H1 (cell line): ENCODE measurements at regions not wholly inside any gene's neighbourhood (a gene's known extent, or its start where the extent isn't known, plus 50 kb on each side); places are given as distances from the start of the nearest gene placed in this dataset.

Experiments used
- CTCF ChIA-PET: fragments of 300-600 bp; sonication (Branson Sonifier 250); formaldehyde crosslinking; loops from one replicate; lab custom pipeline; 2021; ENCODE audit not compliant: partially characterized antibody; lab: Charles Lee
- POLR2A ChIA-PET: fragments of 300-600 bp; sonication (Branson Sonifier 250); formaldehyde crosslinking; loops from one replicate; lab custom pipeline; 2021; ENCODE audit warnings: inconsistent platforms; ENCODE audit not compliant: partially characterized antibody; lab: Charles Lee
- DNase-seq, 2 experiments: peaks; one replicate each; pipeline versions ENCODE4 v3.0.0 to v3.0.0-alpha.2; 2010 to 2022; ENCODE audit warnings: low spot score in 2 of 2, low read depth in 1 of 2, mixed read lengths in 1 of 2
- FAIRE-seq: peaks from 2 replicates; lab custom pipeline; 2011; peaks lifted over from hg19 to GRCh38; lab: Jason Lieb, UNC
- H2AFZ ChIP-seq: 2 replicates; pipeline ENCODE4 v1.8.1; 2012; ENCODE audit warnings: low read length, inconsistent platforms
- H2AK5ac ChIP-seq: 2 replicates; pipeline ENCODE4 v1.6.1; 2013; ENCODE audit warnings: low read depth, low read length
- H2BK120ac ChIP-seq: replicated peaks from 2 replicates; pipeline ENCODE3; 2013; ENCODE audit warnings: low read depth, low read length, inconsistent platforms
- H2BK12ac ChIP-seq: 2 replicates; pipeline ENCODE4 v1.6.1; 2013; ENCODE audit warnings: low read depth, low read length
- H2BK15ac ChIP-seq: 2 replicates; pipeline ENCODE4 v1.6.1; 2013; ENCODE audit warnings: low read length
- H2BK20ac ChIP-seq: 2 replicates; pipeline ENCODE4 v1.6.1; 2013; ENCODE audit warnings: low read length
- H2BK5ac ChIP-seq: 2 replicates; pipeline ENCODE4 v1.6.1; 2013; ENCODE audit warnings: low read depth, low read length
- H3K14ac ChIP-seq: 2 replicates; pipeline ENCODE4 v1.6.1; 2013; ENCODE audit warnings: inconsistent platforms; ENCODE audit not compliant: insufficient read length
- H3K18ac ChIP-seq: 2 replicates; pipeline ENCODE4 v1.6.1; 2013; ENCODE audit warnings: low read length; ENCODE audit errors: extremely low read depth
- H3K23ac ChIP-seq: 2 replicates; pipeline ENCODE4 v1.6.1; 2013; ENCODE audit warnings: inconsistent platforms; ENCODE audit not compliant: insufficient read length
- H3K23me2 ChIP-seq: 2 replicates; pipeline ENCODE4 v1.6.1; 2013; ENCODE audit warnings: low read depth, low read length
- H3K27ac ChIP-seq: 2 replicates; pipeline ENCODE4 v1.6.1; 2011; ENCODE audit warnings: low read depth, low read length, inconsistent platforms
- H3K27me3 ChIP-seq, 4 experiments: replicated peaks in 1 of 4; 1 replicate in 1 of 4; 2 replicates in 3 of 4; pipeline versions ENCODE4 v1.6.1 to v1.8.1; 2011 to 2013; ENCODE audit warnings: low read length in 3 of 4, mild to moderate bottlenecking in 3 of 4, inconsistent platforms in 2 of 4, mixed read lengths in 2 of 4, moderate library complexity in 1 of 4; ENCODE audit not compliant: control insufficient read depth in 3 of 4, insufficient read depth in 3 of 4; ENCODE audit errors: extremely low read depth in 1 of 4
- H3K36me3 ChIP-seq, 4 experiments: 2 replicates each; pipeline versions ENCODE4 v1.6.1 to v1.8.1; 2011 to 2013; ENCODE audit warnings: mild to moderate bottlenecking in 4 of 4, low read length in 3 of 4, moderate library complexity in 2 of 4, control low read depth in 1 of 4, inconsistent platforms in 1 of 4; ENCODE audit not compliant: insufficient read depth in 4 of 4, control insufficient read depth in 2 of 4
- H3K4ac ChIP-seq: replicated peaks from 2 replicates; pipeline ENCODE3; 2013; ENCODE audit warnings: low read length, low read depth, mixed read lengths, inconsistent platforms; ENCODE audit not compliant: insufficient read length
- H3K4me1 ChIP-seq, 4 experiments: replicated peaks in 1 of 4; 1 replicate in 1 of 4; 2 replicates in 3 of 4; pipeline versions ENCODE4 v1.6.1 to v1.8.1; 2011 to 2013; ENCODE audit warnings: low read length in 3 of 4, inconsistent platforms in 2 of 4, mixed read lengths in 1 of 4; ENCODE audit not compliant: insufficient read depth in 4 of 4, control insufficient read depth in 3 of 4
- H3K4me2 ChIP-seq, 2 experiments: 2 replicates each; pipeline versions ENCODE4 v1.6.1 to v1.8.1; 2011 to 2013; ENCODE audit warnings: low read depth in 2 of 2, low read length in 2 of 2, control low read depth in 1 of 2, inconsistent platforms in 1 of 2, mild to moderate bottlenecking in 1 of 2; ENCODE audit not compliant: insufficient read depth in 1 of 2
- H3K4me3 ChIP-seq, 4 experiments: fragments of 200-600, 300-600 bp in 1 of 4; sonication (generic), shearing (Covaris generic), sonication (Bioruptor Twin) in 1 of 4; 2 replicates each; pipeline versions ENCODE4 v1.5.1 to v1.8.1; 2011 to 2016; ENCODE audit warnings: low read length in 4 of 4, low read depth in 3 of 4, control low read depth in 2 of 4, inconsistent platforms in 2 of 4, mild to moderate bottlenecking in 2 of 4, mixed read lengths in 1 of 4, moderate library complexity in 1 of 4; ENCODE audit not compliant: insufficient read depth in 2 of 4; ENCODE audit errors: extremely low read depth in 1 of 4
- H3K56ac ChIP-seq: replicated peaks from 2 replicates; pipeline ENCODE3; 2013; ENCODE audit warnings: low read depth, mild to moderate bottlenecking, mixed read lengths, low read length, inconsistent platforms; ENCODE audit not compliant: insufficient read length
- H3K79me1 ChIP-seq: 2 replicates; pipeline ENCODE4 v1.6.1; 2013; ENCODE audit warnings: low read depth, low read length, control low read depth
- H3K79me2 ChIP-seq, 2 experiments: 2 replicates each; pipeline versions ENCODE4 v1.6.1 to v1.8.1; 2012 to 2013; ENCODE audit warnings: low read length in 2 of 2, mild to moderate bottlenecking in 2 of 2, inconsistent platforms in 1 of 2; ENCODE audit not compliant: insufficient read depth in 2 of 2, control insufficient read depth in 1 of 2
- H3K9ac ChIP-seq, 4 experiments: replicated peaks in 1 of 4; 1 replicate in 1 of 4; 2 replicates in 3 of 4; pipeline versions ENCODE4 v1.6.1 to v1.8.1; 2011 to 2013; ENCODE audit warnings: low read depth in 3 of 4, low read length in 3 of 4, control low read depth in 2 of 4, mild to moderate bottlenecking in 2 of 4, moderate library complexity in 2 of 4, inconsistent platforms in 1 of 4; ENCODE audit errors: extremely low read depth in 1 of 4
- H3K9me3 ChIP-seq, 2 experiments: 2 replicates each; pipeline versions ENCODE4 v1.6.1 to v1.8.1; 2012 to 2013; ENCODE audit warnings: mild to moderate bottlenecking in 2 of 2, moderate library complexity in 2 of 2, control low read depth in 1 of 2, inconsistent platforms in 1 of 2, low read depth in 1 of 2, low read length in 1 of 2, mixed read lengths in 1 of 2; ENCODE audit not compliant: insufficient read depth in 2 of 2
- H4K20me1 ChIP-seq, 2 experiments: replicated peaks in 1 of 2; 2 replicates each; pipeline versions ENCODE3 to v1.8.1; 2011 to 2013; ENCODE audit warnings: inconsistent platforms in 2 of 2, low read length in 2 of 2, mild to moderate bottlenecking in 1 of 2; ENCODE audit not compliant: insufficient read depth in 2 of 2, control insufficient read depth in 1 of 2
- H4K5ac ChIP-seq: 2 replicates; pipeline ENCODE4 v1.6.1; 2013; ENCODE audit warnings: low read length, low read depth, mixed read lengths, inconsistent platforms; ENCODE audit not compliant: insufficient read length
- H4K8ac ChIP-seq: 2 replicates; pipeline ENCODE4 v1.8.0; 2013; ENCODE audit warnings: mild to moderate bottlenecking, moderate library complexity, low read length, inconsistent platforms; ENCODE audit not compliant: insufficient read depth; ENCODE audit errors: extremely low read depth
- H4K91ac ChIP-seq: replicated peaks from 2 replicates; pipeline ENCODE3; 2013; ENCODE audit warnings: low read length, mixed read lengths, inconsistent platforms; ENCODE audit not compliant: insufficient read length
- CTBP2 ChIP-seq: IDR thresholded peaks from 2 replicates; pipeline ENCODE4 v1.7.0; 2011; ENCODE audit warnings: borderline replicate concordance, mild to moderate bottlenecking, moderate library complexity, mixed read lengths, low read length; ENCODE audit not compliant: insufficient read depth, insufficient read length
- GABPA ChIP-seq: IDR thresholded peaks from 2 replicates; pipeline ENCODE4 v1.6.1; 2011; ENCODE audit warnings: mild to moderate bottlenecking, low read length, moderate library complexity, borderline replicate concordance; ENCODE audit not compliant: insufficient read depth
- KDM5A ChIP-seq: fragments of 200-600 bp; IDR thresholded peaks from 2 replicates; pipeline ENCODE4 v1.7.1; 2012; ENCODE audit warnings: mild to moderate bottlenecking, low read length, inconsistent platforms, mixed read lengths
- SIRT6 ChIP-seq: IDR thresholded peaks from one replicate; pipeline ENCODE4 v1.7.1; 2012; ENCODE audit warnings: low read length, inconsistent platforms
- TAF7 ChIP-seq: optimal IDR thresholded peaks from 2 replicates; pipeline ENCODE3; 2011; ENCODE audit warnings: low read depth, mild to moderate bottlenecking, inconsistent platforms, low read length, moderate library complexity, borderline replicate concordance
- TEAD4 ChIP-seq: IDR thresholded peaks from 2 replicates; pipeline ENCODE4 v1.6.1; 2012; ENCODE audit warnings: low read depth, low read length, inconsistent platforms, mixed read lengths
- WGBS, 2 experiments: shearing (Covaris generic) in 1 of 2; methylation state at CpG; one replicate each; pipeline versions ENCODE4 v1.1.6 to v1.1.7; 2013 to 2015; ENCODE audit warnings: low lambda C conversion rate in 2 of 2, mixed read lengths in 2 of 2, inconsistent platforms in 1 of 2, low coverage in 1 of 2, missing lambda C conversion rate in 1 of 2; ENCODE audit not compliant: insufficient replicate concordance in 2 of 2, insufficient coverage in 1 of 2, insufficient read length in 1 of 2; ENCODE audit errors: extremely low coverage in 1 of 2, missing lambda C conversion rate in 1 of 2; 5-methylcytosine and 5-hydroxymethylcytosine counted together

DNA sequence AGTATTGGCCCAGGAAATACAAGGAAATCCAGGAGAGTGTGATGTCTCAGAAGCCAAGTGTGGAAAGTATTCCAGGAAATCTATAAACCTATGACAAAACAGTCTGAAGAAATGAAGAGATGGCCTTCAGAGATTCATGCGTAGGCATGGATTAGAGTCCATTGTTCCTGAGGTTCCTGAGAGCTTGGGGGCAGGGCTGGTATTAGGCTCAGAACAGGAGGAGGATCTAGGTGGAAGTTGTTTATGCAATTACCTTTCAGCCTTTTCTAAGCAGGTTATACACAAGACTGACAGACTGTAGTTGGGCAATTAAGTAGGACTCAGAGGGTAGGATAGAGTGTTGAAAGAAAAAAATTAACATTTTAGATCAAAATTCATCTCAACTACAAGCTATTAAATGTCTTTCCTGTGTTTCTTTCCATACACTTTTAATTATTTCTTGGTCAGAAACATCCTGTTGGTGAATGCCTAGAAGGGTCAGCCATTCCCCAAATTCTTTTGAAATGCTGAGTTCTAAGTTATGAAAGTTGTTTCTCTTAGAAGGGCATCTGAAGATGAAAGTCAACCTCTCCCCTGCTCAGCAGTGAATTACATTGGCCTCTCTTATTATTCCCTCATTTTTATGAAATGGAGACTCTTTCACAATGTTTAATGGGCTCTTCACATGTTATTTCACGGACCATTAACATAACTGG lies 201.2 kb upstream of the MYLIP start:
- CTCF ChIA-PET: no interaction called here

More for the DNA sequence above, 201.2 kb upstream of the MYLIP start:
- no peak overlapping the region for H3K9ac ChIP-seq
- no peak overlapping the region for H3K27ac ChIP-seq
- no peak for TF ChIP-seq SIRT6
- TF ChIP-seq GABPA: no peak
- no peak for TF ChIP-seq TEAD4
- no peak for TF ChIP-seq KDM5A
- no peak for TF ChIP-seq TAF7
- no peak for TF ChIP-seq CTBP2
- H4K8ac ChIP-seq: no peak overlapping the region
- H2BK20ac ChIP-seq: no peak overlapping the region
- no peak overlapping the region for H3K14ac ChIP-seq
- peaks cover 20% of the 10 kb centered on the region in 2 experiments for H3K9me3 ChIP-seq
- POLR2A ChIA-PET: no interaction called here
- peaks cover 0 to 7% (median 2%) of the 10 kb centered on the region in 4 experiments; a peak in 2 of 8 replicates for H3K36me3 ChIP-seq
- no peak overlapping the region for H3K56ac ChIP-seq
- no peak overlapping the region for H2BK15ac ChIP-seq
- no peaks in the 10 kb centered on the region for H4K20me1 ChIP-seq
- no peak overlapping the region for H3K4ac ChIP-seq
- H2AFZ ChIP-seq: no peak overlapping the region
- DNase-seq: no peak
- no peaks in the 10 kb centered on the region for H3K4me1 ChIP-seq
- no peak overlapping the region for H3K23ac ChIP-seq
- H3K79me1 ChIP-seq: no peaks in the 10 kb centered on the region
- no peak overlapping the region for H2BK120ac ChIP-seq
- H2BK5ac ChIP-seq: no peak overlapping the region
- no peak overlapping the region for H3K4me2 ChIP-seq
- H3K27me3 ChIP-seq: no peaks in the 10 kb centered on the region
- H4K5ac ChIP-seq: no peak overlapping the region
- H2AK5ac ChIP-seq: no peak overlapping the region
- 89% methylated on average over 2 of the region's 2 CpGs; no CpG with 5 or more reads in 1 of the 2 experiments for WGBS, 2 experiments
- H3K23me2 ChIP-seq: no peaks in the 10 kb centered on the region
- no peak overlapping the region for H3K18ac ChIP-seq
- H2BK12ac ChIP-seq: no peak overlapping the region
- H3K79me2 ChIP-seq: no peaks in the 10 kb centered on the region
- no peak overlapping the region for H4K91ac ChIP-seq
- FAIRE-seq: no peak
- H3K4me3 ChIP-seq: no peak overlapping the region
